WI38 (cell line): ENCODE measurements at regions not wholly inside any gene's neighbourhood (a gene's known extent, or its start where the extent isn't known, plus 50 kb on each side); places are given as distances from the start of the nearest gene placed in this dataset.

Source experiments
- H3K4me3 ChIP-seq: 2 replicates; pipeline ENCODE4 v1.5.1; 2011; ENCODE audit warnings: low read depth, mild to moderate bottlenecking, control low read depth, low read length
- TF ChIP-seq, protein P1 (sequence below): IDR thresholded peaks from 2 replicates; pipeline ENCODE4 v1.5.1; 2012; ENCODE audit warnings: low read depth, mild to moderate bottlenecking, control low read depth, low read length

DNA sequence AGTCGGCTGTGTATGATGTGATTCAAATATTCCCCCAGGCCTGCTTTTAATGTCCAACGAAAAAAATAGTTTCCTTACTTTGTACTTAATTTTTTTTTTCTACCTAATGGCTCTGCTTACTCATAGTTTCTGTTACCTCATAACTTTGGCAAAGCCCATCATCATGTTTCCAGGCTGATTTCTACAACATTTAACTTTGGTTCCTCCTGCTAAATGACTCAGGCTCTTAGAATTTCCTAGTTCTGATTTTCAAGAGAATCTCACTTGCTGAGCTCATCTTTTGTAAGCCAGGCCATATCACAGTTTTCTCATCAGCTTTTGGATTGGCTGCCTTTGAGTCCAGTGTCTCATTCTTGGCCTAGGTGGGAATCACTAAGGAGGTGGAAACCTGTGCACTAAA, 323.1 kb downstream of the HDGFL1 start:
- TF ChIP-seq, protein P1, sequence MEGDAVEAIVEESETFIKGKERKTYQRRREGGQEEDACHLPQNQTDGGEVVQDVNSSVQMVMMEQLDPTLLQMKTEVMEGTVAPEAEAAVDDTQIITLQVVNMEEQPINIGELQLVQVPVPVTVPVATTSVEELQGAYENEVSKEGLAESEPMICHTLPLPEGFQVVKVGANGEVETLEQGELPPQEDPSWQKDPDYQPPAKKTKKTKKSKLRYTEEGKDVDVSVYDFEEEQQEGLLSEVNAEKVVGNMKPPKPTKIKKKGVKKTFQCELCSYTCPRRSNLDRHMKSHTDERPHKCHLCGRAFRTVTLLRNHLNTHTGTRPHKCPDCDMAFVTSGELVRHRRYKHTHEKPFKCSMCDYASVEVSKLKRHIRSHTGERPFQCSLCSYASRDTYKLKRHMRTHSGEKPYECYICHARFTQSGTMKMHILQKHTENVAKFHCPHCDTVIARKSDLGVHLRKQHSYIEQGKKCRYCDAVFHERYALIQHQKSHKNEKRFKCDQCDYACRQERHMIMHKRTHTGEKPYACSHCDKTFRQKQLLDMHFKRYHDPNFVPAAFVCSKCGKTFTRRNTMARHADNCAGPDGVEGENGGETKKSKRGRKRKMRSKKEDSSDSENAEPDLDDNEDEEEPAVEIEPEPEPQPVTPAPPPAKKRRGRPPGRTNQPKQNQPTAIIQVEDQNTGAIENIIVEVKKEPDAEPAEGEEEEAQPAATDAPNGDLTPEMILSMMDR: no peak

DNA sequence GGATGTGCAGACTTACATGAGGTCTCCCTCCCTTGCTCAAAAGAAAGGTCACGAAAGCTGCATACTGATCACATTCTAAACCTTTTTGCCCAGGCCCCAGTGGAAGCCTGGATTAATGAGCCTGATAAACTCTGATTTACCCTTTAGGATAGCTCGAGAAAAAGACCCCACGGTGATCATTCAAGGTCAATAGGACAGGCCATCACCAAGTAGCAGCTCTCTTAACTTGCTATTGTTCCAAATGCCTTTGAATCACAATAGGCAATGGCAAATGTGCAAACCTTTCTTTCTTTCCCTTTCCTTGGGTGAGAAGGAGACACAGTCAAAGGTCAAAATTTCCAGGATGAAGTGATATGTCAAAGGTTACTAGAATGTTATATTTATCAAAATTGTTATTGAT, 327.3 kb downstream of the HDGFL1 start:
- no peak overlapping the region for H3K4me3 ChIP-seq
- TF ChIP-seq, protein P1: no peak

More for the DNA sequence above, 323.1 kb downstream of the HDGFL1 start:
- H3K4me3 ChIP-seq: no peak overlapping the region

DNA sequence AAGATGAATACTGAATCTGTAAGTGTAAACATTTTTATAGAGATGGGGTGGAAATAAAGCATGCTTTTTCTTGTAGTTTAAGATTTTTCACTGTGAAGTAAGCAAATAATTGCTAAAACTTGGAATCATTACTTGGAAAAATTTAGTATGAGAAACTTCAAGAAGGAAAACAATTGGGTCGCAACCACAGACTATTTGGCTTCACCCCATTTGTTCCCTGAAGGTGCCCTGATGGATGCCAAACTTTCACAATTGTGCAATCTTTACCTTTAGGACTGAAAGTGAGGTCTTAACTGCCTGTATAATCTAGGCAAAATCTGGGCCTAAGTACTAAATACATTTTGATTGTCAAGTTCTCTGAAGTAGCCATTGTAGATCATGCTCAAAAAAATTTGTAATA, 330.1 kb downstream of the HDGFL1 start:
- TF ChIP-seq, protein P1: no peak
- no peak overlapping the region for H3K4me3 ChIP-seq

DNA sequence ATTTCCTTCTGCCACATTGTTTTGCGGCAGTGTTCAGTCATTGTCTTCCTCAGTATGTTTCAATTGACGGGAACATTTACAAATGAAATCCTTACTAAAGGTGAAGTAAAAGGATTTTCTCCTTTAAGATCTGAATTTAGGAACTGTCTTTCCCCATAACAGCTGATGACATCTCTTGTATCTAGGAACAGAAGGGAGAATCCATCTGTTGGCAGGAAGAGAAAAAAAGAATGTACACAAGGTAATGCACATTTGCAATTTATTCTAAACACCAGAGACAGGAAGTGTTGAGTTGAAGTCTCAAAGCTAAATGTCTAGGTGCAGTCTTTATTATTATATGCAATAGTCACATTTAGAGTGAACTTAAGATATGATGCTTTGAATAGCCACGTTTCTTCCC, 334.5 kb downstream of the HDGFL1 start:
- TF ChIP-seq, protein P1: no peak

DNA sequence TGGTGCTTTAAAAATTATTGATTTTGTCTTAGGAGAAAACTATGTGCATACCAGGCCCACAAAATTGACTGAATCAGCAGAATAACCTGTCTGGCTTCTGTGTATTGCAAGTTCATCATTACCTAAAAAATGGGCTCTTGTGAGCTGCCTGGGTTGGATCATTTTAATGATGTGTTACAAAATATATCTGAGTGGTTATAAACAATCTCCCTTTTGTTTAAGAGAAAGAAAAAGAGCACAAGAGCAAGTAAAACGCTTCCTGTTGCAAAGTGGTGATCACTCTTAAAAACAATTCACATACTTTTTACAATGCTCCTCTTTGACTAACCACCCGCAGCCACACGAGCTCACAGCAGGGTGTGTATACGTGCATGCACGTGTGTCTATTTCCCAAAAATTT, 335.1 kb downstream of the HDGFL1 start:
- no peak overlapping the region for H3K4me3 ChIP-seq
- TF ChIP-seq, protein P1: no peak

More for the DNA sequence above, 334.5 kb downstream of the HDGFL1 start:
- H3K4me3 ChIP-seq: no peak overlapping the region

DNA sequence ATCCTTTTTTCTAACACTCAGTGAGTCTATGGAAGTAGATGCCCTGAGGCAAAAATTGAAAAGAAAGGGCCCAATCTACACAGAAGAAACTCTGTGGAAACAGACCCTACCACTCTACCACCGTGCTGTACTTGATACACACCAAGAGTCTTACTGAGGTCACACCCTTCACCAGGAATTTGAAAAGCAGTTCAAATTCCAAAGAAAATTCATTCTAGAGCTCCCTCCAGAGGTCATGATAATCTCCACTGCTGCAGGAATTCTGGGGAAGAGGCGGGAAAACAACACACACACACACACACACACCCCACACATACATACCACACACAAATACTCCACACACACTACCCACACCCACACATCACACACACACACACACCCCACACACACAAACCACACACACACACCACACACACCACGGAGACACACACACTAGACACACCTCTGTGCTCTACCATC, 336.8 kb downstream of the HDGFL1 start:
- H3K4me3 ChIP-seq: no peak overlapping the region
- TF ChIP-seq, protein P1: 0 out of 2 replicates have a peak, but pooled peaks have one; percentile 6

DNA sequence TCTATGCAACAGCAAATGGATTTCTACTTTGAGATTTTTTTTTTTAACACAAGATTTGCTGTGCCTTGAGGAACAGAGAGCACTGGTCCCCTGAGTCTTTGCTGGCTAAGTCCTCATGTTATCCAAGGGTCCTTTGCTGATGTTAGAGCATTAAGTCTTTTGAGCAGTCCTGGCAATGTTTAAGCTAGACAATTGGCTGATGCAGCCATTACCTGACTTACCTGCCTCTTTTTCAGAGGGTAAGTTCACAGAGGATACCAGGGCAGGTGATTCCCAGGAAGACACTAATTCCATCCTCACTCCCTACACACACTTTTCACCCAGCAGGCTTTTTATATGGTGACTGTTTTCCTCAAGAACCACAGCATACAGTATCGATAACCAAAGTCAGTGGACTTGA, 337.7 kb downstream of the HDGFL1 start:
- no peak overlapping the region for H3K4me3 ChIP-seq
- TF ChIP-seq, protein P1: no peak
